ENCODE measurements at regions not wholly inside any gene's neighbourhood (a gene's known extent, or its start where the extent isn't known, plus 50 kb on each side); places are given as distances from the start of the nearest gene placed in this dataset.
A peak's percentile ranks its signal among the peaks of the same experiment; 100 is the strongest.
"Not testable (repeated sequence)": the region's sequence is repeated elsewhere in the genome, so short reads cannot be mapped to it uniquely, and the experiment has no call there.

GRCh38 chr18:32884543-32884942 lies 111.7 kb upstream of the KLHL14 start:
- DNase-seq: no peak

GRCh38 chr18:32881009-32881408 lies 108.2 kb upstream of the KLHL14 start:
- no peak for DNase-seq

- peak; percentile 18 for DNase-seq
Observed at GRCh38 chr18:32879497-32879896, 106.7 kb upstream of the KLHL14 start.

- DNase-seq: no peak
Observed at GRCh38 chr18:32878436-32878835, 105.6 kb upstream of the KLHL14 start.

- DNase-seq: no peak
Observed at GRCh38 chr18:32877371-32877770, 104.5 kb upstream of the KLHL14 start.

GRCh38 chr18:32875625-32876024 lies 102.8 kb upstream of the KLHL14 start:
- DNase-seq: no peak

- DNase-seq: no peak
Observed at GRCh38 chr18:32871786-32872185, 99.0 kb upstream of the KLHL14 start.

- DNase-seq: no peak
Observed at GRCh38 chr18:32870611-32871010, 97.8 kb upstream of the KLHL14 start.

GRCh38 chr18:32868406-32868805 lies 95.6 kb upstream of the KLHL14 start:
- no peak for DNase-seq

- peak; percentile 19 for DNase-seq
Observed at GRCh38 chr18:32867936-32868335, 95.1 kb upstream of the KLHL14 start.

GRCh38 chr18:32867330-32867729 lies 94.5 kb upstream of the KLHL14 start:
- no peak for DNase-seq

GRCh38 chr18:32862031-32862430 lies 89.2 kb upstream of the KLHL14 start:
- not testable (repeated sequence) for DNase-seq

- DNase-seq: no peak
Observed at GRCh38 chr18:32851936-32852335, 79.1 kb upstream of the KLHL14 start.

- DNase-seq: no peak
Observed at GRCh38 chr18:32848826-32849225, 76.0 kb upstream of the KLHL14 start.

- DNase-seq: peak; percentile 46
Observed at GRCh38 chr18:32847691-32848090, 74.9 kb upstream of the KLHL14 start.

GRCh38 chr18:32846896-32847295 lies 74.1 kb upstream of the KLHL14 start:
- DNase-seq: no peak

GRCh38 chr18:32840962-32841361 lies 68.1 kb upstream of the KLHL14 start:
- DNase-seq: no peak

- DNase-seq: no peak
Observed at GRCh38 chr18:32835951-32836350, 63.1 kb upstream of the KLHL14 start.

GRCh38 chr18:32831781-32832180 lies 59.0 kb upstream of the KLHL14 start:
- no peak for DNase-seq

- DNase-seq: no peak
Observed at GRCh38 chr18:32823226-32823625, 50.4 kb upstream of the KLHL14 start.
